ENCODE measurements at regions not wholly inside any gene's neighbourhood (a gene's known extent, or its start where the extent isn't known, plus 50 kb on each side); places are given as distances from the start of the nearest gene placed in this dataset.

GRCh38 chr19:30313353-30313750 is 58.8 kb upstream of the ZNF536 start:
- in situ Hi-C loops (cut with MboI) (no loop called here), intact Hi-C loops (cut with micrococcal nuclease) (no loop called here)
- H3K27me3 ChIP-seq (ENCODE audit: control insufficient read depth in 2 of 2, insufficient read depth in 2 of 2, low read length in 2 of 2) = peaks cover 0 to 16% of the 10 kb centered on the region in 2 experiments; a peak in 3 of 5 replicates
- H3K27ac ChIP-seq (ENCODE audit: extremely low read depth, low read depth, low read length) = no peak overlapping the region
- H3K9me3 ChIP-seq (replicated peaks; ENCODE audit: control insufficient read depth, insufficient read depth, low read depth, low read length) = no peaks in the 10 kb centered on the region
- WGBS (ENCODE audit: insufficient coverage, low coverage, missing lambda C conversion rate) = 0% methylated on average over 2 of the region's 2 CpGs
- no peak for DNase-seq (ENCODE audit: extremely low read depth in 1 of 4, low spot score in 3 of 4)
- no peaks in the 10 kb centered on the region for H3K9me1 ChIP-seq (ENCODE audit: control insufficient read depth, insufficient read depth, low read length)
- ChIA-PET POLR2A (no interaction called here), CTCF (ENCODE audit: low intra/inter-chr PET ratio) (no interaction called here)
- H4K20me1 ChIP-seq (replicated peaks; ENCODE audit: control insufficient read depth, insufficient read depth, low read length) = no peaks in the 10 kb centered on the region
- H3K4me1 ChIP-seq (replicated peaks in 1 of 2; ENCODE audit: control insufficient read depth in 2 of 2, insufficient read depth in 2 of 2, low read length in 2 of 2) = no peaks in the 10 kb centered on the region
- H3K79me2 ChIP-seq (ENCODE audit: control insufficient read depth, insufficient read depth, low read length) = no peaks in the 10 kb centered on the region
- H3K4me2 ChIP-seq (ENCODE audit: insufficient read depth, low read length) = no peak overlapping the region
- no peak overlapping the region for H3K9ac ChIP-seq (ENCODE audit: insufficient read depth in 1 of 2, low read depth in 2 of 2, low read length in 2 of 2)
- no peak for ATAC-seq
- TF ChIP-seq CHD1 (IDR thresholded peaks at IDR 0.05; ENCODE audit: low read length) = no peak
- TF ChIP-seq HNRNPLL (IDR thresholded peaks at IDR 0.05; ENCODE audit: low read depth, low read length, poor library complexity, severe bottlenecking) = no peak
- no peak for TF ChIP-seq ELF2 (CRISPR knock-in tag; IDR thresholded peaks at IDR 0.05)
- no peak for TF ChIP-seq HDAC2 (IDR thresholded peaks at IDR 0.05)
- TF ChIP-seq DNMT1 (IDR thresholded peaks at IDR 0.05) = no peak
- TF ChIP-seq RBFOX2 (IDR thresholded peaks at IDR 0.05; ENCODE audit: low read depth, low read length) = no peak
- no peak for TF ChIP-seq DEAF1 (CRISPR knock-in tag; IDR thresholded peaks at IDR 0.05)
- TF ChIP-seq KLF6 (CRISPR knock-in tag; IDR thresholded peaks at IDR 0.05; ENCODE audit: borderline replicate concordance) = no peak
- no peak for TF ChIP-seq FOSL1 (tag; conservative IDR thresholded peaks at IDR 0.05)
- TF ChIP-seq HCFC1 (IDR thresholded peaks at IDR 0.05; ENCODE audit: low read depth, low read length) = no peak
- no peak for TF ChIP-seq DMBX1 (CRISPR knock-in tag; IDR thresholded peaks at IDR 0.05; ENCODE audit: borderline replicate concordance)
- no peak for TF ChIP-seq ZNF79 (CRISPR knock-in tag; IDR thresholded peaks at IDR 0.05; ENCODE audit: low read depth)
- no peak overlapping the region for H2AFZ ChIP-seq (ENCODE audit: low read depth, low read length)
- FAIRE-seq = no peak
- BruUV-seq (replicated peaks) = no TSS peak
- H3K4me3 ChIP-seq = no peak overlapping the region
- no peaks in the 10 kb centered on the region for H3K36me3 ChIP-seq (ENCODE audit: control insufficient read depth, insufficient read depth, low read length)

Data from K562 (cell line).